ENCODE measurements at regions not wholly inside any gene's neighbourhood (a gene's known extent, or its start where the extent isn't known, plus 50 kb on each side); places are given as distances from the start of the nearest gene placed in this dataset.

DNA sequence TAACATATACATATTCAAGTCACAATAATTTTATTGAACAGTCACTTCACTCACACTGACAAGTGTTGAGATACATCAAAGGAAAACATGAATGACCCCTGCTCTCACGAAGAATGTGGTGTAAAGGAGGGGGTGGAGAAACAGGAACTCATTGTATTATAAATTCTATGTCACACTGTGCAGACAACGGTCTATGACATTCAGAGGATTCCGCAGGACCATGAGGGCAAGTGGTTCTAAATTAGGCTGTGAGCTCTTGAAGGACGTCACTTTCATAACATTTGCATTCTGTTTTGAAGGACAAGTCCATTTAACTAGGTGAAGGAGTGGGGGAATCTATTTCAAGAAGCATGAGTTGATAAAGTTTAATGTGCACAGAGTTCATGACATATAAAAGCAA, 415.2 kb upstream of the HS3ST1 start:
- Histone ChIP-seq H3K27me3 (ENCODE audit: control insufficient read depth in 2 of 2, insufficient read depth in 2 of 2, low read length in 2 of 2) (no peaks in the 10 kb centered on the region), H3K9ac (ENCODE audit: insufficient read depth in 1 of 2, low read depth in 2 of 2, low read length in 2 of 2) (no peak overlapping the region), H3K9me1 (ENCODE audit: control insufficient read depth, insufficient read depth, low read length) (no peaks in the 10 kb centered on the region), H3K4me2 (ENCODE audit: insufficient read depth, low read length) (no peak overlapping the region), H3K4me3 (no peak overlapping the region), H4K20me1 (replicated peaks; ENCODE audit: control insufficient read depth, insufficient read depth, low read length) (no peaks in the 10 kb centered on the region), H3K9me3 (replicated peaks; ENCODE audit: control insufficient read depth, insufficient read depth, low read depth, low read length) (no peaks in the 10 kb centered on the region), H2AFZ (ENCODE audit: low read depth, low read length) (no peak overlapping the region), H3K27ac (ENCODE audit: extremely low read depth, low read depth, low read length) (no peak overlapping the region), H3K4me1 (replicated peaks in 1 of 2; ENCODE audit: control insufficient read depth in 2 of 2, insufficient read depth in 2 of 2, low read length in 2 of 2) (no peaks in the 10 kb centered on the region), H3K36me3 (ENCODE audit: control insufficient read depth, insufficient read depth, low read length) (no peaks in the 10 kb centered on the region), H3K79me2 (ENCODE audit: control insufficient read depth, insufficient read depth, low read length) (no peaks in the 10 kb centered on the region)
- ChIA-PET CTCF (ENCODE audit: low intra/inter-chr PET ratio) (no interaction called here), POLR2A (no interaction called here)
- FAIRE-seq (no peak), DNase-seq (ENCODE audit: extremely low read depth in 1 of 4, low spot score in 3 of 4) (no peak), ATAC-seq (no peak)
- no TSS peak for BruUV-seq (replicated peaks)
- WGBS (ENCODE audit: insufficient coverage, low coverage, missing lambda C conversion rate): 13% methylated on average over 4 of the region's 4 CpGs
- in situ Hi-C loops (cut with MboI) (no loop called here), intact Hi-C loops (cut with micrococcal nuclease) (no loop called here)
- TF ChIP-seq GABPA (tag; conservative IDR thresholded peaks at IDR 0.05; ENCODE audit: low read depth) (no peak), GTF2F1 (IDR thresholded peaks at IDR 0.05; ENCODE audit: low read depth, low read length) (no peak), ZNF24 (IDR thresholded peaks at IDR 0.05) (no peak), ZNF174 (CRISPR knock-in tag; IDR thresholded peaks at IDR 0.05) (no peak), RBM39 (optimal IDR thresholded peaks at IDR 0.05; ENCODE audit: low read depth, low read length) (no peak), ZC3H8 (IDR thresholded peaks at IDR 0.05) (no peak), TFAM (CRISPR knock-in tag; conservative IDR thresholded peaks at IDR 0.05) (no peak), TGIF2 (CRISPR knock-in tag; IDR thresholded peaks at IDR 0.05) (no peak), POLR2A (conservative IDR thresholded peaks at IDR 0.05) (no peak), FOXJ3 (CRISPR knock-in tag; IDR thresholded peaks at IDR 0.05) (no peak), CCNT2 (IDR thresholded peaks at IDR 0.05; ENCODE audit: borderline replicate concordance, extremely low read depth, insufficient read length, low read depth, low read length) (no peak)
- TF ChIP-seq, protein P1, sequence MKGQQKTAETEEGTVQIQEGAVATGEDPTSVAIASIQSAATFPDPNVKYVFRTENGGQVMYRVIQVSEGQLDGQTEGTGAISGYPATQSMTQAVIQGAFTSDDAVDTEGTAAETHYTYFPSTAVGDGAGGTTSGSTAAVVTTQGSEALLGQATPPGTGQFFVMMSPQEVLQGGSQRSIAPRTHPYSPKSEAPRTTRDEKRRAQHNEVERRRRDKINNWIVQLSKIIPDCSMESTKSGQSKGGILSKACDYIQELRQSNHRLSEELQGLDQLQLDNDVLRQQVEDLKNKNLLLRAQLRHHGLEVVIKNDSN (CRISPR knock-in tag; IDR thresholded peaks at IDR 0.05): no peak
- TF ChIP-seq, protein P2, sequence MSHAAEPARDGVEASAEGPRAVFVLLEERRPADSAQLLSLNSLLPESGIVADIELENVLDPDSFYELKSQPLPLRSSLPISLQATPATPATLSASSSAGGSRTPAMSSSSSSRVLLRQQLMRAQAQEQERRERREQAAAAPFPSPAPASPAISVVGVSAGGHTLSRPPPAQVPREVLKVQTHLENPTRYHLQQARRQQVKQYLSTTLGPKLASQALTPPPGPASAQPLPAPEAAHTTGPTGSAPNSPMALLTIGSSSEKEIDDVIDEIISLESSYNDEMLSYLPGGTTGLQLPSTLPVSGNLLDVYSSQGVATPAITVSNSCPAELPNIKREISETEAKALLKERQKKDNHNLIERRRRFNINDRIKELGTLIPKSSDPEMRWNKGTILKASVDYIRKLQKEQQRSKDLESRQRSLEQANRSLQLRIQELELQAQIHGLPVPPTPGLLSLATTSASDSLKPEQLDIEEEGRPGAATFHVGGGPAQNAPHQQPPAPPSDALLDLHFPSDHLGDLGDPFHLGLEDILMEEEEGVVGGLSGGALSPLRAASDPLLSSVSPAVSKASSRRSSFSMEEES (CRISPR knock-in tag; IDR thresholded peaks at IDR 0.05): no peak
- TF ChIP-seq, protein P3, sequence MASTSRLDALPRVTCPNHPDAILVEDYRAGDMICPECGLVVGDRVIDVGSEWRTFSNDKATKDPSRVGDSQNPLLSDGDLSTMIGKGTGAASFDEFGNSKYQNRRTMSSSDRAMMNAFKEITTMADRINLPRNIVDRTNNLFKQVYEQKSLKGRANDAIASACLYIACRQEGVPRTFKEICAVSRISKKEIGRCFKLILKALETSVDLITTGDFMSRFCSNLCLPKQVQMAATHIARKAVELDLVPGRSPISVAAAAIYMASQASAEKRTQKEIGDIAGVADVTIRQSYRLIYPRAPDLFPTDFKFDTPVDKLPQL (IDR thresholded peaks at IDR 0.05; ENCODE audit: extremely low read depth, insufficient read length): no peak
- TF ChIP-seq, protein P4, sequence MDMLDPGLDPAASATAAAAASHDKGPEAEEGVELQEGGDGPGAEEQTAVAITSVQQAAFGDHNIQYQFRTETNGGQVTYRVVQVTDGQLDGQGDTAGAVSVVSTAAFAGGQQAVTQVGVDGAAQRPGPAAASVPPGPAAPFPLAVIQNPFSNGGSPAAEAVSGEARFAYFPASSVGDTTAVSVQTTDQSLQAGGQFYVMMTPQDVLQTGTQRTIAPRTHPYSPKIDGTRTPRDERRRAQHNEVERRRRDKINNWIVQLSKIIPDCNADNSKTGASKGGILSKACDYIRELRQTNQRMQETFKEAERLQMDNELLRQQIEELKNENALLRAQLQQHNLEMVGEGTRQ (CRISPR knock-in tag; IDR thresholded peaks at IDR 0.05): no peak
- TF ChIP-seq, protein P5, sequence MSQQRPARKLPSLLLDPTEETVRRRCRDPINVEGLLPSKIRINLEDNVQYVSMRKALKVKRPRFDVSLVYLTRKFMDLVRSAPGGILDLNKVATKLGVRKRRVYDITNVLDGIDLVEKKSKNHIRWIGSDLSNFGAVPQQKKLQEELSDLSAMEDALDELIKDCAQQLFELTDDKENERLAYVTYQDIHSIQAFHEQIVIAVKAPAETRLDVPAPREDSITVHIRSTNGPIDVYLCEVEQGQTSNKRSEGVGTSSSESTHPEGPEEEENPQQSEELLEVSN (IDR thresholded peaks at IDR 0.05; ENCODE audit: borderline replicate concordance in 1 of 2, extremely low read depth in 1 of 2, insufficient read depth in 1 of 2, insufficient read length in 1 of 2, low read depth in 1 of 2, low read length in 1 of 2, poor library complexity in 1 of 2, severe bottlenecking in 1 of 2): no peak

Measured in K562 (cell line).